B cell (primary cell): ENCODE measurements at regions not wholly inside any gene's neighbourhood (a gene's known extent, or its start where the extent isn't known, plus 50 kb on each side); places are given as distances from the start of the nearest gene placed in this dataset.

ENCODE experiments used
- ATAC-seq: fragments of 200-7000 bp; cut with Tn5 transposase; one replicate; pipeline ENCODE4 v1.10.0; 2021; ENCODE audit warnings: low read depth, mild to moderate bottlenecking, moderate number of reproducible peaks, moderate library complexity
- CTCF ChIA-PET: fragments of 350-600 bp; sonication (Branson Sonifier 250); formaldehyde crosslinking; loops from one replicate; lab custom pipeline; 2021; ENCODE audit warnings: antibody characterized with exemption, inconsistent platforms; lab: Charles Lee
- POLR2A ChIA-PET: fragments of 350-600 bp; sonication (Branson Sonifier 250); formaldehyde crosslinking; loops from one replicate; lab custom pipeline; 2021; ENCODE audit warnings: antibody characterized with exemption; lab: Charles Lee
- DNase-seq: peaks from one replicate; pipeline ENCODE4 v3.0.0; 2013
- H2AFZ ChIP-seq: 2 replicates; pipeline ENCODE4 v1.6.1; 2012; ENCODE audit warnings: mild to moderate bottlenecking, low read depth, low read length; ENCODE audit not compliant: insufficient read depth, poor library complexity, severe bottlenecking
- H3K27ac ChIP-seq, 2 donors: 1 replicate in 1 of 2; 2 replicates in 1 of 2; pipeline ENCODE4 v1.5.1; 2012 to 2013; ENCODE audit warnings: low read length in 2 of 2, mild to moderate bottlenecking in 2 of 2, moderate library complexity in 1 of 2
- H3K27me3 ChIP-seq, 4 experiments: fragments of 200-600 bp in 1 of 4; sonication (generic) in 1 of 4; replicated peaks in 1 of 4; 1 replicate in 2 of 4; 2 replicates in 2 of 4; pipeline versions ENCODE4 v1.6.1 to v1.7.0; 2013 to 2016; ENCODE audit warnings: low read length in 3 of 4, mild to moderate bottlenecking in 2 of 4, mixed read lengths in 1 of 4, moderate library complexity in 1 of 4; ENCODE audit not compliant: insufficient read depth in 4 of 4, control insufficient read depth in 3 of 4; ENCODE audit errors: control extremely low read depth in 1 of 4
- H3K36me3 ChIP-seq, 2 experiments: replicated peaks in 1 of 2; 1 replicate in 1 of 2; 2 replicates in 1 of 2; pipeline versions ENCODE4 v1.6.1 to v1.7.1; 2013; ENCODE audit warnings: low read length in 1 of 2; ENCODE audit not compliant: insufficient read depth in 2 of 2, control insufficient read depth in 1 of 2; ENCODE audit errors: control extremely low read depth in 1 of 2, extremely low read depth in 1 of 2
- H3K4me1 ChIP-seq, 2 donors: fragments of 200-600 bp in 1 of 2; sonication (generic) in 1 of 2; 1 replicate in 1 of 2; 2 replicates in 1 of 2; pipeline versions ENCODE4 v1.5.1 to v1.6.1; 2013 to 2017; ENCODE audit warnings: low read length in 2 of 2; ENCODE audit not compliant: control insufficient read depth in 2 of 2, insufficient read depth in 2 of 2
- H3K4me2 ChIP-seq: replicated peaks from 2 replicates; pipeline ENCODE3; 2012; ENCODE audit warnings: mild to moderate bottlenecking, low read depth, low read length; ENCODE audit not compliant: poor library complexity, severe bottlenecking
- H3K4me3 ChIP-seq, 5 experiments: fragments of 200-600 bp in 1 of 5; sonication (generic) in 1 of 5; 1 replicate in 3 of 5; 2 replicates in 2 of 5; pipeline versions ENCODE4 v1.5.1 to v1.7.0; 2011 to 2016; ENCODE audit warnings: low read length in 4 of 5, mild to moderate bottlenecking in 4 of 5, low read depth in 2 of 5, control low read depth in 1 of 5, moderate library complexity in 1 of 5; ENCODE audit not compliant: insufficient read depth in 1 of 5; ENCODE audit errors: control extremely low read depth in 1 of 5, extremely low read depth in 1 of 5
- H3K79me2 ChIP-seq: fragments of 200-600 bp; sonication (generic); one replicate; pipeline ENCODE4 v1.6.0; 2016; ENCODE audit warnings: low read length; ENCODE audit not compliant: control insufficient read depth, insufficient read depth
- H3K9ac ChIP-seq: fragments of 200-600 bp; sonication (generic); 2 replicates; pipeline ENCODE4 v1.6.1; 2017; ENCODE audit warnings: mild to moderate bottlenecking, low read length, moderate library complexity
- H3K9me3 ChIP-seq, 3 donors: one replicate each; pipeline versions ENCODE4 v1.6.1 to v1.7.1; 2013; ENCODE audit warnings: low read length in 2 of 3; ENCODE audit not compliant: control insufficient read depth in 2 of 3, insufficient read depth in 1 of 3; ENCODE audit errors: control extremely low read depth in 1 of 3
- H4K20me1 ChIP-seq: 2 replicates; pipeline ENCODE4 v1.6.0; 2012; ENCODE audit warnings: mild to moderate bottlenecking, low read length; ENCODE audit not compliant: insufficient read depth, control insufficient read depth, poor library complexity, severe bottlenecking
- H3K27ac Mint-ChIP-seq: one replicate; pipeline ENCODE4 v1.8.0; 2021; ENCODE audit warnings: mixed read lengths
- H3K27me3 Mint-ChIP-seq: one replicate; pipeline ENCODE4 v1.8.0; 2021; ENCODE audit warnings: mixed read lengths
- H3K4me1 Mint-ChIP-seq: one replicate; pipeline ENCODE4 v1.8.0; 2021; ENCODE audit warnings: mixed read lengths
- H3K4me3 Mint-ChIP-seq: one replicate; pipeline ENCODE4 v1.8.0; 2021; ENCODE audit warnings: mixed read lengths
- H3K9me3 Mint-ChIP-seq: one replicate; pipeline ENCODE4 v1.8.0; 2022; ENCODE audit warnings: mixed read lengths; ENCODE audit not compliant: insufficient read depth
- EZH2 ChIP-seq: IDR thresholded peaks from 2 replicates; pipeline ENCODE4 v1.6.1; 2012; ENCODE audit warnings: borderline replicate concordance, low read depth, mild to moderate bottlenecking, moderate library complexity, low read length; ENCODE audit not compliant: insufficient read depth, poor library complexity, severe bottlenecking
- WGBS: methylation state at CpG from one replicate; pipeline ENCODE4 v1.1.5; 2013; ENCODE audit warnings: missing lambda C conversion rate; ENCODE audit not compliant: insufficient coverage; 5-methylcytosine and 5-hydroxymethylcytosine counted together
- intact Hi-C: fragments of 100-400 bp; cut with micrococcal nuclease; formaldehyde crosslinking; loops from one replicate; pipeline ENCODE4 v1.10.0; 2022
- TF ChIP-seq, protein P1 (sequence below): fragments of 200-600 bp; IDR thresholded peaks from one replicate; pipeline ENCODE4 v1.8.0; 2022; ENCODE audit warnings: antibody characterized with exemption, mild to moderate bottlenecking

DNA sequence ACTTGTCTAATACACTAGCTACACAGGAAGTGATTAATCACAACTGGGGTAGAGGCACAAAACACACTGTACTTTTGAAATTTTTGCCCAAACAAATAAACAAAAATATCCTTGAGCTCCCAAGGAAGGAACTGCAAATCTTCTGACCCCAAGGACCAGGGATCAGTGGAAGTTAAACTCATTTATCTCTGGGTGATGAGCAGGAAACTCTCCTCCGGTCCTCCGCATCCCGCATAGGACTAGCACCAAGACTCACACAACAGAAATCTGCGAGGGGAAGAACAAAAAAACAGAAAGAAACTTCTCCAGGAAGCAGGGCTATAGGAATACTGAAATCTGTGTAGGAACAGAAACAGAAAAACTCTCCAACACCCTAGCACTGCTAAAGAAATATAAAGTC, 650.3 kb downstream of the DCDC2C start:
- Histone ChIP-seq H3K27ac (no peak overlapping the region), H3K27me3 (no peaks in the 10 kb centered on the region), H3K9ac (no peak overlapping the region), H3K79me2 (no peaks in the 10 kb centered on the region), H4K20me1 (no peaks in the 10 kb centered on the region), H3K4me2 (no peak overlapping the region), H2AFZ (no peak overlapping the region), H3K4me1 (no peaks in the 10 kb centered on the region), H3K9me3 (peaks cover 0 to 4% (median 0%) of the 10 kb centered on the region in 3 donors), H3K4me3 (no peak overlapping the region), H3K36me3 (no peaks in the 10 kb centered on the region)
- Mint-ChIP-seq H3K9me3 (peaks cover 3% of the 10 kb centered on the region), H3K4me3 (no peak overlapping the region), H3K27me3 (no peaks in the 10 kb centered on the region), H3K27ac (no peak overlapping the region), H3K4me1 (no peaks in the 10 kb centered on the region)
- TF ChIP-seq, protein P1, sequence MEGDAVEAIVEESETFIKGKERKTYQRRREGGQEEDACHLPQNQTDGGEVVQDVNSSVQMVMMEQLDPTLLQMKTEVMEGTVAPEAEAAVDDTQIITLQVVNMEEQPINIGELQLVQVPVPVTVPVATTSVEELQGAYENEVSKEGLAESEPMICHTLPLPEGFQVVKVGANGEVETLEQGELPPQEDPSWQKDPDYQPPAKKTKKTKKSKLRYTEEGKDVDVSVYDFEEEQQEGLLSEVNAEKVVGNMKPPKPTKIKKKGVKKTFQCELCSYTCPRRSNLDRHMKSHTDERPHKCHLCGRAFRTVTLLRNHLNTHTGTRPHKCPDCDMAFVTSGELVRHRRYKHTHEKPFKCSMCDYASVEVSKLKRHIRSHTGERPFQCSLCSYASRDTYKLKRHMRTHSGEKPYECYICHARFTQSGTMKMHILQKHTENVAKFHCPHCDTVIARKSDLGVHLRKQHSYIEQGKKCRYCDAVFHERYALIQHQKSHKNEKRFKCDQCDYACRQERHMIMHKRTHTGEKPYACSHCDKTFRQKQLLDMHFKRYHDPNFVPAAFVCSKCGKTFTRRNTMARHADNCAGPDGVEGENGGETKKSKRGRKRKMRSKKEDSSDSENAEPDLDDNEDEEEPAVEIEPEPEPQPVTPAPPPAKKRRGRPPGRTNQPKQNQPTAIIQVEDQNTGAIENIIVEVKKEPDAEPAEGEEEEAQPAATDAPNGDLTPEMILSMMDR = no peak
- no peak for TF ChIP-seq EZH2
- ATAC-seq = no peak
- no CpG with 5 or more reads among the region's 4 CpGs for WGBS
- intact Hi-C loops = no loop called here
- DNase-seq = no peak
- ChIA-PET CTCF (no interaction called here), POLR2A (no interaction called here)

DNA sequence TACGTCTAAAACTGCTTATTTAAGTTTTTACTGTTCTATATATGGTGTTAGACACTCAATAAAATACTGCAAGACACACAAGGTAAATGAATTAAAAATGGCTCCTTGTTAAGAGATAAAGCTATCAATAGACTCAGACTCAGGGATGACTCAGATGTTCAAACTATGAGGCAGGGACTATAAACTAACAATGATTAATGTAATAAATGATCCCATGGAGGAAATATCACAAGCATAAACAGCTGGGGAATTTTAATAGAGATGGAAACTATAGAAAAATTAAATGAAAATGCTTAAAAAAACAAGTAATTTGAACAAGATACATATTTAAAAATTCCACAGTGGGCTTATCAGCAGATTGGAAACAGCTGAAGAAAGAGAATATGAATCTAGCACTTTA, 650.8 kb downstream of the DCDC2C start:
- WGBS = no CpG with 5 or more reads among the region's 1 CpG
- Histone ChIP-seq H3K9ac (no peak overlapping the region), H3K4me1 (no peaks in the 10 kb centered on the region), H3K9me3 (peaks cover 0 to 4% (median 0%) of the 10 kb centered on the region in 3 donors), H3K27me3 (no peaks in the 10 kb centered on the region), H3K4me2 (no peak overlapping the region), H3K4me3 (no peak overlapping the region), H4K20me1 (no peaks in the 10 kb centered on the region), H3K36me3 (no peaks in the 10 kb centered on the region), H3K79me2 (no peaks in the 10 kb centered on the region), H2AFZ (no peak overlapping the region), H3K27ac (no peak overlapping the region)
- no peak for DNase-seq
- ChIA-PET POLR2A (no interaction called here), CTCF (no interaction called here)
- no peak overlapping the region for H3K4me3 Mint-ChIP-seq
- no peaks in the 10 kb centered on the region for H3K4me1 Mint-ChIP-seq
- ATAC-seq = no peak
- intact Hi-C loops = no loop called here
- H3K27ac Mint-ChIP-seq = no peak overlapping the region
- H3K27me3 Mint-ChIP-seq = no peaks in the 10 kb centered on the region
- H3K9me3 Mint-ChIP-seq = peaks cover 3% of the 10 kb centered on the region
- TF ChIP-seq, protein P1 = no peak
- TF ChIP-seq EZH2 = no peak
